Right renal pelvis (tissue), 4 donors: ENCODE measurements at regions not wholly inside any gene's neighbourhood (a gene's known extent, or its start where the extent isn't known, plus 50 kb on each side); places are given as distances from the start of the nearest gene placed in this dataset.
"Not testable (repeated sequence)": the region's sequence is repeated elsewhere in the genome, so short reads cannot be mapped to it uniquely, and the experiment has no call there.

Experiments
- DNase-seq, 4 donors: peaks; one replicate each; pipeline ENCODE4 v3.0.0-alpha.2; 2013; ENCODE audit warnings: low read depth in 4 of 4, low spot score in 3 of 4, missing footprints in 1 of 4

- no peak for DNase-seq
Measured at GRCh38 chr7:110400411-110400810, 690.5 kb upstream of the LRRN3 start.

- DNase-seq: no peak
Measured at GRCh38 chr7:110407242-110407641, 683.7 kb upstream of the LRRN3 start.

GRCh38 chr7:110407706-110408105 lies 683.2 kb upstream of the LRRN3 start:
- DNase-seq: no peak

DNA sequence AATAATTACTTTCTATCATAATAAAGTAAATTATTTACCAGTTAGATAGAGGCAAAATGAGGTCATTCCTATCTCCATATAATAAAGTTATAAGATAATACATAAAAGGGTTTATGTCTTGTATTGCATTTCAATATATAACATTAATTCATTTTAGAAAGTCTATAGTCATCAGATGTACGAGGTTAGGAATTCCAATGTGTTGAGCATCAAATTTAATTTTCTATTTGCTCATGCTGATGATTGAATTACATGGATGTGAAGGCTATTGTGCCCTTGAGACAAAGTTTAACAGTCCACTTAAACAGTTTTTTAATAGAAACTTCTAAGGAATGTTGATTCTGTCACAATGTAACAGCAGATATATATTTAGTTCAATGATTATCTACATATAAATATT lies 678.3 kb upstream of the LRRN3 start:
- DNase-seq: no peak

- no peak for DNase-seq
Measured at GRCh38 chr7:110413038-110413437, 677.9 kb upstream of the LRRN3 start.

DNA sequence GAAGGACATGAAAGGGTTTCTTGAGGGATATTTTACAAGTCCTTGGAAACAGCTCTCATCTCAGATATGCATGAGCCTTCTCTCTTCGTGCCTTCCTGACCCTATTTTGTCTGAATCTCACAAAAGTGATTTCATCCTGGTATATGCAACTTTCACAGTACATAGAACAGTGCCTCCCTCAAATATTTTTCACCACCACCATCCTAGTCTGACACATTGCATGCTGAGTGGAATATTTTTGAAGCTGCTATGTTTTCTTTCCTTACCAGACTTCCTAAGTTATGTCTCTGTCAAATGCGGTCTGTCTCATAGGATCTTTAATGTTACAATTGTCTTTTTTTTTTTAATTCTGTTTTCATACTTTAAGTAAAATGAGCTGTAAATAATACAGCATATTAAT lies 673.3 kb upstream of the LRRN3 start:
- DNase-seq: no peak

DNA sequence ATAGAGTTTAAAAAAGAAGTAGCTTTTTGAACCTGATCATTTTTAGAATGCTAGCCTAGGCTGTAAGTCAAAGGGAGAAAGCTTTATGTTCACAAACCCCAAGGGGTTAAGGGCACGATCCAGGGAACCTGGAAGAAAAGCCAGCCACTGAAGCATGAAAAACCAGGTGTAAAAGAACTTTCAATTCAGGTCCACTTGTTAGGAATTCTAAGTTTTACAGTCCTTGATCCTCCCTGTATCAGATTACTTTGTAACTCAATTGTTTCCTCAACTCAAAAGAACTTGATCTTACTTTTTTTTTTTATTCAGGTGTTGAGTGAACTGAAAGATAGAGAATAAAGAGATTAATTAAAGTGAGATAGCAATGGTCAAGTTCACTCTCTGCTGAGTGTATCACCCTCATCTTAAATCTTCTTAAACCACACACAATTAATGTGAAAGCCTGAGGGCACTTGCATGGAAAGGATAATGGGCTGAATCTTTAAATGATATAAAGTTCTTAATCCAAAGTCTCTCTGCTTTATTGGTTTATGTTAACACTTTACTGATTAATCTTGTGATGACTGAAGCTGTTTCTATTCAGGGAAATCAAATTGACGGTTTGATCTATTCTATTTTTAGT lies 672.2 kb upstream of the LRRN3 start:
- DNase-seq: peak in 2 of 4 donors; percentile 26 to 31

GRCh38 chr7:110420788-110421187 lies 670.1 kb upstream of the LRRN3 start:
- DNase-seq: no peak

DNA sequence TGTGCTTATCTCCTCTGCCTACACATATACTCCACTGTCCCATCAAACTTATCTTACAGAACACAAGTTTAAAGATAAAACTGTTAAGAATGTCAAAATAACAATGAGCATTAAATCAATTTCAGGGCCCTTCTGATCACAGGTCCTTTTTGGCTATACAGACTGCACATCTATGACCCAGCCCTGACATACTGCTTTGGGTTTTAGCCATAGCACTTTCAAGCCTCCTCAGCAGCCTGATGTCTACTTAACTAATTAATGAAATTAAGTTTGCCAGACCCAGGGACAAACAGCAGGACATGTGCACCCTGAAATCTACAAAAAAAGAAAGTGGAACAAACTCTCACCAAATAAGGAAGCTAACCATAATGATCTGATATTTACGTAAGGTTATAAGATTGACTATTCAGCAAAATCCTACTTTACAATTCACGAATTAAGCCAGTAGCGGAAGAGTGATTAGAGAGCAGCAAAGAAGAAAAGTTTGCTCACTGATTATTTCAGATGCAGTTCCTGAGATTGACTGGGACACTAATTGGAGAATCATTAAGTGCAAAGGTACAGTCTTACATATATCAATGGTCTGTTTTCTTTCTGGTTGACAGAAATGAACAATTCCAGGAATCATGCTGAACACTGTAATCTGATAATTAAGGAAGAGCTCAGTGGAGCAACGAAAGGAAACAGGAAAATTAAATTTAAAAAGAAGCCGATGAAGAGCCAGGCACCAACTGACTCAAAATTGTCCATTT lies 669.3 kb upstream of the LRRN3 start:
- no peak for DNase-seq

DNA sequence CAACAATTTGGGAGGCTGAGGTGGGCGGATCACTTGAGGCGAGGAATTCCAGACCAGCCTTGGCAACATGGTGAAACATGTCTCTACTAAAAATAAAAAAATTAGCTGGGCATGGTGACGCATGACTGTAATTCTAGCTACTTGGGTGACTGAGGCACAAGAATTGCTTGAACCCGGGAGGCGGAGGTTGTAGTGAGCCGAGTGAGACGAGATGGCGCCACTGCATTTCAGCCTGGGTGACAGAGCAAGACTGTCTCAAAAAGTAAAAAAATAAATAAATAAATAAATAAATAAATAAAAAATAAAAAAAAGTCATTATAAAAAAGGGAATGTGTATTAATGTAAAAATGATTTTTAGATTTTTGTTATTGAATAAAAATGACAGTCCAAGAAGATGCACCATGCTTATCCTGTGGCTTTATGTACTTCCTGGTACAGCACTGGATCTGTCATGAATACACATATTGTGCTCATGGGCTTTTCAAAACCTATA lies 658.8 kb upstream of the LRRN3 start:
- no peak for DNase-seq

DNA sequence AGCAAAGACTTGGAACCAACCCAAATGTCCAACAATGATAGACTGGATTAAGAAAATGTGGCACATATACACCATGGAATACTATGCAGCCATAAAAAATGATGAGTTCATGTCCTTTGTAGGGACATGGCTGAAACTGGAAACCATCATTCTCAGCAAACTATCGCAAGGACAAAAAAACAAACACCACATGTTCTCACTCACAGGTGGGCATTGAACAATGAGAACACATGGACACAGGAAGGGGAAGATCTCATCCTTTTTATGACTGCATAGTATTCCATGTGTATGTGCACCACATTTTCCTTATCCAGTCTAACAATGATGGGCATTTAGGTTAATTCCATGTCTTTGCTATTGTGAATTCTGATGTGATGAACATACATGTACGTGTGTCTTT lies 652.0 kb upstream of the LRRN3 start:
- DNase-seq: not testable (repeated sequence)

DNA sequence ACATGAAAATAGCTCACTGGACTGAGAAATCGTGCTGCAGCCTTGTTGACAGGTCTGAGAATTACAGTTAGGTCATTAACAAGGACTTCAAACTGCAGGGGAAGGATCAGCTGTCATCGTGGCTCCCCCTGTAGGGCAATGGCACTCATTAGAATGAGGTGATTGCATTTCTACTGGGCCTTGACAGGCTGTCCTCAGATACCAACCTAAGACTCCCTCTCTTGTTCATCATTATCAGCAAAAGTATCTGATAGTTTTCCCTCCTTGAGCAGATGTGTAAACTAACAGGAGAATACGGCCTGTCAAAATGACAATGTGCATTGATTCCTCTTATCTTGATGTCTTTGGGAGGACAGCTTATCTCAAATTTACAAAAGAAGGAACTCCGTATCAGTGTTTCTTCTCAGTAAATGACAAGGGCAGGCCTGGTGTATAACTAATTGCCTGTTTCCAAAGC lies 648.5 kb upstream of the LRRN3 start:
- DNase-seq: peak in 2 of 4 donors; percentile 26 to 37

GRCh38 chr7:110446658-110447057 lies 644.3 kb upstream of the LRRN3 start:
- no peak for DNase-seq

- DNase-seq: no peak
Measured at GRCh38 chr7:110448918-110449317, 642.0 kb upstream of the LRRN3 start.

GRCh38 chr7:110454713-110455112 lies 636.2 kb upstream of the LRRN3 start:
- DNase-seq: no peak

DNA sequence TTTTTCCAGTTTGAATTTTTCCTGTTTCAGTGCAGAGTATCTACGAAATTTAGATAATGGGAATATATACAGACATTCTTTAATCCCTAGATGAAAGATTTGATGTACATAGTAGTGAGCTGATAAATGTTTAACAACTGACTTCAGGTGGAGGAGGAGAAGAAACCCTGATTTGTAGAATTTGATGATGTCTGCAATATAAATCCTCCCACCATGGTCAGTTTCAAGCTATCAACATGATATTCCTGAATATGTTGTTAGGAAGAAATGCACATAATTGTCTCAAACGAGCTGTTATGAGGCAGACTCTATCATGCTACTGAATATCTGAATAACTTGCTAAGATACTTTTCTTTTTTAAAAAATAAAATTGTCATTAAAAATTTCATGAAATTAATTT lies 629.3 kb upstream of the LRRN3 start:
- no peak for DNase-seq

- no peak for DNase-seq
Measured at GRCh38 chr7:110470420-110470819, 620.5 kb upstream of the LRRN3 start.

- DNase-seq: not testable (repeated sequence)
Measured at GRCh38 chr7:110472419-110472818, 618.5 kb upstream of the LRRN3 start.

GRCh38 chr7:110480964-110481363 lies 610.0 kb upstream of the LRRN3 start:
- no peak for DNase-seq

DNA sequence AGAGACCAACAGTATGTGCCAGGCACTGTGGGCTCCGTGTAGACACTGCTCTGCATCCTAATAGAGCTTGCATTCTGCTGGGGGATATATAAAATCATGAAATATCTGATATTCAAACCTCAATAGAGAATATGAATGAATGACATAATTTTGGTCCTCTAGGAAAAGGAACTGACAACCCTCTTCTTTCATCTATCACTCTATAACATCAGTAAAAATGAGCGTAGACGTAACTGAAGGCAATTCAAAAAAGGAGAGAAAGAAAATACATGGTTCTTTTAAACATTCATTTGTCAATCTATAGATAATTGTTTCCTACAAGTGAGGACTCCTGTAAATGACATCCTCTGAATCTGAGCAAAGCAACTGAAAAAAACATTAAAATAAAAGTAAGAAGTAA lies 607.4 kb upstream of the LRRN3 start:
- no peak for DNase-seq

DNA sequence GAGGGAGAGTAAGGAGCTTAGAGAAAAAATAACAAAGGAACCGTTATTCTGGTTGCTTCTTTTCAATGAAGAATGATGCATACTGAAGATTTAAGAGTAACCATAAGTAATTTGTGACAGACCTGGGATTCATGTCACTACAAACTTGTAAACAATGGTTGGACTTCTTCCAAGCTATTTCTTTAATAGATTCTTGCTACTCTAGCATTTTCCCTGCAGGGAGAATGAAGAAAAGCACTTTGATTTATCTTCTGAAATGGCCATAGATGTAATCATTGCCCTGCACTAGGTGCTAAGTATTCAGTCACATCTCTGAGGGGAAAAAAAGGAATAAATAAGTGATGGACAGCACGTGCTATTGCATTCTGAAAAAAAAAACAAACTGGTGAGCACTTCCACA lies 606.6 kb upstream of the LRRN3 start:
- DNase-seq: no peak

GRCh38 chr7:110486549-110486948 lies 604.4 kb upstream of the LRRN3 start:
- no peak for DNase-seq
